ENCODE measurements at regions not wholly inside any gene's neighbourhood (a gene's known extent, or its start where the extent isn't known, plus 50 kb on each side); places are given as distances from the start of the nearest gene placed in this dataset.

DNA sequence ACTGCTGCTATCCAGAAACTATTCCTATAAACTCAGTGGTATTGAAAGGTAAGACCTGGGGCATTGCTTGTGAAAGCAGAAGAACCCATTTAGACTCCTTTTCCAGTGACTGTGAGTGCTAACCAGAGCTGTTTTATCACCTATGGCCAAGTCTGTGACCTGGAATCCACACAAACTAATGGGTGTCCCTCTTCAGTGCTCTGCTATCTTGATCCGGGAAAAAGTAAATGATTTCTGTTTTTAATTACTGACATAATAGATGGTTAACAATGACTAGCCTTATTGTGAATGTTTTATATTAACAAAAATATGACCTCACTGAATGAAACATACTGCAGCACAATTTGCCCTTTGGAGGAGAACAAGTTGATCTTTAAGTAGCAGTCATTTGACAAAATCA is 251.6 kb upstream of the MC4R start:
- H3K36me3 ChIP-seq (ENCODE audit: control insufficient read depth in 4 of 4, insufficient read depth in 3 of 4, low read depth in 1 of 4, low read length in 3 of 4), result no peaks in the 10 kb centered on the region
- WGBS, result 85% methylated on average over 1 of the region's 1 CpG
- H3K9me3 ChIP-seq (ENCODE audit: control insufficient read depth in 4 of 4, low read length in 3 of 4), result no peaks in the 10 kb centered on the region
- no peak overlapping the region for H3K4me3 ChIP-seq (ENCODE audit: low read depth in 1 of 3, low read length in 3 of 3)
- H3K9ac ChIP-seq (ENCODE audit: low read depth in 1 of 2, low read length in 2 of 2), result no peak overlapping the region
- no peak for TF ChIP-seq JUND (IDR thresholded peaks at IDR 0.05)
- TF ChIP-seq TAF1 (conservative IDR thresholded peaks at IDR 0.05), result no peak
- TF ChIP-seq EGR1 (IDR thresholded peaks at IDR 0.05; ENCODE audit: low read depth in 2 of 2), result no peak
- no peak for TF ChIP-seq YY1 (IDR thresholded peaks at IDR 0.05)
- no peak for TF ChIP-seq FOXA1 (IDR thresholded peaks at IDR 0.05)
- no peak for TF ChIP-seq RXRA (IDR thresholded peaks at IDR 0.05)
- TF ChIP-seq, protein P1, sequence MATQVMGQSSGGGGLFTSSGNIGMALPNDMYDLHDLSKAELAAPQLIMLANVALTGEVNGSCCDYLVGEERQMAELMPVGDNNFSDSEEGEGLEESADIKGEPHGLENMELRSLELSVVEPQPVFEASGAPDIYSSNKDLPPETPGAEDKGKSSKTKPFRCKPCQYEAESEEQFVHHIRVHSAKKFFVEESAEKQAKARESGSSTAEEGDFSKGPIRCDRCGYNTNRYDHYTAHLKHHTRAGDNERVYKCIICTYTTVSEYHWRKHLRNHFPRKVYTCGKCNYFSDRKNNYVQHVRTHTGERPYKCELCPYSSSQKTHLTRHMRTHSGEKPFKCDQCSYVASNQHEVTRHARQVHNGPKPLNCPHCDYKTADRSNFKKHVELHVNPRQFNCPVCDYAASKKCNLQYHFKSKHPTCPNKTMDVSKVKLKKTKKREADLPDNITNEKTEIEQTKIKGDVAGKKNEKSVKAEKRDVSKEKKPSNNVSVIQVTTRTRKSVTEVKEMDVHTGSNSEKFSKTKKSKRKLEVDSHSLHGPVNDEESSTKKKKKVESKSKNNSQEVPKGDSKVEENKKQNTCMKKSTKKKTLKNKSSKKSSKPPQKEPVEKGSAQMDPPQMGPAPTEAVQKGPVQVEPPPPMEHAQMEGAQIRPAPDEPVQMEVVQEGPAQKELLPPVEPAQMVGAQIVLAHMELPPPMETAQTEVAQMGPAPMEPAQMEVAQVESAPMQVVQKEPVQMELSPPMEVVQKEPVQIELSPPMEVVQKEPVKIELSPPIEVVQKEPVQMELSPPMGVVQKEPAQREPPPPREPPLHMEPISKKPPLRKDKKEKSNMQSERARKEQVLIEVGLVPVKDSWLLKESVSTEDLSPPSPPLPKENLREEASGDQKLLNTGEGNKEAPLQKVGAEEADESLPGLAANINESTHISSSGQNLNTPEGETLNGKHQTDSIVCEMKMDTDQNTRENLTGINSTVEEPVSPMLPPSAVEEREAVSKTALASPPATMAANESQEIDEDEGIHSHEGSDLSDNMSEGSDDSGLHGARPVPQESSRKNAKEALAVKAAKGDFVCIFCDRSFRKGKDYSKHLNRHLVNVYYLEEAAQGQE (IDR thresholded peaks at IDR 0.05), result no peak
- no peak for TF ChIP-seq HNF4G (IDR thresholded peaks at IDR 0.05)
- TF ChIP-seq FOXA2 (IDR thresholded peaks at IDR 0.05), result no peak
- TF ChIP-seq NR2F2 (IDR thresholded peaks at IDR 0.05), result no peak
- TF ChIP-seq ATF3 (IDR thresholded peaks at IDR 0.05), result no peak
- TF ChIP-seq GABPA (IDR thresholded peaks at IDR 0.05 in 1 of 2, conservative IDR thresholded peaks at IDR 0.05 in 1 of 2), result no peak
- no peak for TF ChIP-seq SP1 (IDR thresholded peaks at IDR 0.05)
- TF ChIP-seq, protein P2, sequence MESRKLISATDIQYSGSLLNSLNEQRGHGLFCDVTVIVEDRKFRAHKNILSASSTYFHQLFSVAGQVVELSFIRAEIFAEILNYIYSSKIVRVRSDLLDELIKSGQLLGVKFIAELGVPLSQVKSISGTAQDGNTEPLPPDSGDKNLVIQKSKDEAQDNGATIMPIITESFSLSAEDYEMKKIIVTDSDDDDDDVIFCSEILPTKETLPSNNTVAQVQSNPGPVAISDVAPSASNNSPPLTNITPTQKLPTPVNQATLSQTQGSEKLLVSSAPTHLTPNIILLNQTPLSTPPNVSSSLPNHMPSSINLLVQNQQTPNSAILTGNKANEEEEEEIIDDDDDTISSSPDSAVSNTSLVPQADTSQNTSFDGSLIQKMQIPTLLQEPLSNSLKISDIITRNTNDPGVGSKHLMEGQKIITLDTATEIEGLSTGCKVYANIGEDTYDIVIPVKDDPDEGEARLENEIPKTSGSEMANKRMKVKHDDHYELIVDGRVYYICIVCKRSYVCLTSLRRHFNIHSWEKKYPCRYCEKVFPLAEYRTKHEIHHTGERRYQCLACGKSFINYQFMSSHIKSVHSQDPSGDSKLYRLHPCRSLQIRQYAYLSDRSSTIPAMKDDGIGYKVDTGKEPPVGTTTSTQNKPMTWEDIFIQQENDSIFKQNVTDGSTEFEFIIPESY (IDR thresholded peaks at IDR 0.05), result no peak
- no peak for TF ChIP-seq MAX (IDR thresholded peaks at IDR 0.05)
- TF ChIP-seq, protein P3, sequence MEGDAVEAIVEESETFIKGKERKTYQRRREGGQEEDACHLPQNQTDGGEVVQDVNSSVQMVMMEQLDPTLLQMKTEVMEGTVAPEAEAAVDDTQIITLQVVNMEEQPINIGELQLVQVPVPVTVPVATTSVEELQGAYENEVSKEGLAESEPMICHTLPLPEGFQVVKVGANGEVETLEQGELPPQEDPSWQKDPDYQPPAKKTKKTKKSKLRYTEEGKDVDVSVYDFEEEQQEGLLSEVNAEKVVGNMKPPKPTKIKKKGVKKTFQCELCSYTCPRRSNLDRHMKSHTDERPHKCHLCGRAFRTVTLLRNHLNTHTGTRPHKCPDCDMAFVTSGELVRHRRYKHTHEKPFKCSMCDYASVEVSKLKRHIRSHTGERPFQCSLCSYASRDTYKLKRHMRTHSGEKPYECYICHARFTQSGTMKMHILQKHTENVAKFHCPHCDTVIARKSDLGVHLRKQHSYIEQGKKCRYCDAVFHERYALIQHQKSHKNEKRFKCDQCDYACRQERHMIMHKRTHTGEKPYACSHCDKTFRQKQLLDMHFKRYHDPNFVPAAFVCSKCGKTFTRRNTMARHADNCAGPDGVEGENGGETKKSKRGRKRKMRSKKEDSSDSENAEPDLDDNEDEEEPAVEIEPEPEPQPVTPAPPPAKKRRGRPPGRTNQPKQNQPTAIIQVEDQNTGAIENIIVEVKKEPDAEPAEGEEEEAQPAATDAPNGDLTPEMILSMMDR (IDR thresholded peaks at IDR 0.05; ENCODE audit: low read depth, low read length, missing input control), result no peak
- no peak for TF ChIP-seq HNF4A (conservative IDR thresholded peaks at IDR 0.05)
- no peaks in the 10 kb centered on the region for H3K4me1 ChIP-seq (ENCODE audit: control insufficient read depth in 4 of 4, insufficient read depth in 4 of 4, low read length in 3 of 4)
- DNase-seq (ENCODE audit: low spot score), result no peak
- H3K27ac ChIP-seq (ENCODE audit: low read depth in 1 of 2, low read length in 2 of 2), result no peak overlapping the region
- no peaks in the 10 kb centered on the region for H3K27me3 ChIP-seq (ENCODE audit: control insufficient read depth in 4 of 4, insufficient read depth in 4 of 4, low read length in 3 of 4)

DNA sequence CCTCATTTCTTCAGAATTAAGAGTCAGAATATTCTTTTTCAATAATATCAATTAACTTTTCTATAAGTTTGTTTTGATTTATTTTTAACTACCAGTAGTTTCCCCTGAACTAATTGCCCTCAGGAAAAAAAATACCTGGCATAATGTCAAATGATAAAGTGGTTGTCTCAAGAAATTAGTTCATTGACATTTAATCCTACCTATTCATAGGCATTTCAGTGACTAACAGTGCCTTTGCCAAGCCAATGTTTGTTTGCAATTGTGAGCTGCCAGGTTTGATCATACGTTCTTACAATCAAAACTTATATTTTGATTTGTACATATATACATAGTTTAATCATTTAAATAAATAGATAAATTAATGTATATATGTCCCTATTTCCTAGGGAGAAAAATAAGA is 267.3 kb upstream of the MC4R start:
- no peak for DNase-seq (ENCODE audit: low spot score)
- Histone ChIP-seq H3K4me3 (ENCODE audit: low read depth in 1 of 3, low read length in 3 of 3) (no peak overlapping the region), H3K36me3 (ENCODE audit: control insufficient read depth in 4 of 4, insufficient read depth in 3 of 4, low read depth in 1 of 4, low read length in 3 of 4) (no peaks in the 10 kb centered on the region), H3K9me3 (ENCODE audit: control insufficient read depth in 4 of 4, low read length in 3 of 4) (peaks cover 0 to 2% (median 0%) of the 10 kb centered on the region in 4 donors), H3K27ac (ENCODE audit: low read depth in 1 of 2, low read length in 2 of 2) (no peak overlapping the region), H3K27me3 (ENCODE audit: control insufficient read depth in 4 of 4, insufficient read depth in 4 of 4, low read length in 3 of 4) (no peaks in the 10 kb centered on the region), H3K4me1 (ENCODE audit: control insufficient read depth in 4 of 4, insufficient read depth in 4 of 4, low read length in 3 of 4) (no peaks in the 10 kb centered on the region), H3K9ac (ENCODE audit: low read depth in 1 of 2, low read length in 2 of 2) (no peak overlapping the region)
- WGBS, result 66% methylated on average over 1 of the region's 1 CpG
- TF ChIP-seq EGR1 (IDR thresholded peaks at IDR 0.05; ENCODE audit: low read depth in 2 of 2) (no peak), FOXA1 (IDR thresholded peaks at IDR 0.05) (no peak), MAX (IDR thresholded peaks at IDR 0.05) (no peak), SP1 (IDR thresholded peaks at IDR 0.05) (no peak), HNF4G (IDR thresholded peaks at IDR 0.05) (no peak), RAD21 (IDR thresholded peaks at IDR 0.05) (no peak), GABPA (IDR thresholded peaks at IDR 0.05 in 1 of 2, conservative IDR thresholded peaks at IDR 0.05 in 1 of 2) (no peak), JUND (IDR thresholded peaks at IDR 0.05) (no peak), TAF1 (conservative IDR thresholded peaks at IDR 0.05) (no peak), HNF4A (conservative IDR thresholded peaks at IDR 0.05) (no peak), NR2F2 (IDR thresholded peaks at IDR 0.05) (no peak), RXRA (IDR thresholded peaks at IDR 0.05) (no peak), FOXA2 (IDR thresholded peaks at IDR 0.05) (no peak)
- TF ChIP-seq, protein P1 (IDR thresholded peaks at IDR 0.05), result no peak
